SH-SY5Y (cell line): ENCODE measurements at regions not wholly inside any gene's neighbourhood (a gene's known extent, or its start where the extent isn't known, plus 50 kb on each side); places are given as distances from the start of the nearest gene placed in this dataset.

ENCODE experiments used
- GATA2 ChIP-seq: IDR thresholded peaks from 2 replicates; pipeline ENCODE4 v1.6.1; 2011; ENCODE audit warnings: mild to moderate bottlenecking, low read depth, low read length
- GATA3 ChIP-seq: IDR thresholded peaks from 2 replicates; pipeline ENCODE4 v1.6.1; 2011; ENCODE audit warnings: low read depth, mild to moderate bottlenecking, low read length, moderate library complexity

DNA sequence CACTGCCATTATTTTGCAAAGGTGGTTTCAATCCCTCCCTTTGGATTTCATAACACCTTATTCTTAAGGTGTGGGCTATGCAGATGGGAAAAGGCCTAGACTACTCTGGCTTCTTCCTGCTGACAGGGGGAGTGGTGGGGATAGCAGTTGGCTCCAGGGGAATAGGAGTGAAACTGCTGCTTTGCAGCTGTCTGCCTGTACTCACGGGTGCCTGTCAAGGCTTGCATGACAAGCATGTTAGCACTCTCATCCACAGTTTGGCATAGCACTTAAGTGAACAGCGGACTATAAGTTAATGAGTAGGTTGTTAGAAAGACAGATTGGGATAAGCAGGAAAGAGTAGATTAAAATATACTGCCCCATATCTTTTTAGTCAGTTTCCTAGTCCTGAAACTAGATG is 287.5 kb upstream of the DAB1 start:
- no peak for TF ChIP-seq GATA2
- TF ChIP-seq GATA3: no peak
